Breast epithelium (tissue), 3 donors: ENCODE measurements at regions not wholly inside any gene's neighbourhood (a gene's known extent, or its start where the extent isn't known, plus 50 kb on each side); places are given as distances from the start of the nearest gene placed in this dataset.

ENCODE experiments used
- POLR2A ChIP-seq: fragments of 450-650 bp; IDR thresholded peaks from one replicate; pipeline ENCODE4 v1.6.1; 2016; ENCODE audit warnings: antibody characterized with exemption, mild to moderate bottlenecking, moderate library complexity
- TF ChIP-seq, protein P1 (sequence below), 3 donors: fragments of 450-650 bp; IDR thresholded peaks; one replicate each; pipeline ENCODE4 v1.5.1; 2016 to 2017; ENCODE audit warnings: antibody characterized with exemption in 3 of 3, mild to moderate bottlenecking in 3 of 3, moderate library complexity in 3 of 3

DNA sequence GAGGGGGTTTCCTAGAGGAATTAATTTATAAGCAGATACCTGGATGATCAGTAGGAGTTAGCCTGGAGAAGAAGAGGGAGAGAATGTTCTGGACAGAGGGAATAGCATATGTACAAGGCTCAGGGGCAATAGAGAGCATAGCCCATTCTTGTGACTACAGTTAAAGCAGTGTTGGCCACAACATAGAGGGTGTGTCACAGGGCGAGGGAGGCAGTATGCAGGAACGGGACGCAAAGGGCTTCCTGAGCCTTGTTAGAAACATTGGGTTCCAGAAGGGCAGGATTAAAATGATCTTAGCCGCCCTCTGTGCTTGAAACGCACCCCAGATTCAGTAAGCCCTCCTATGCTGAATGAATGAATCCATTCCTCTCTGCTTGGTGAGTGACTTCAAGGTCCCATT is 142.2 kb upstream of the PWP1 start:
- TF ChIP-seq, protein P1, sequence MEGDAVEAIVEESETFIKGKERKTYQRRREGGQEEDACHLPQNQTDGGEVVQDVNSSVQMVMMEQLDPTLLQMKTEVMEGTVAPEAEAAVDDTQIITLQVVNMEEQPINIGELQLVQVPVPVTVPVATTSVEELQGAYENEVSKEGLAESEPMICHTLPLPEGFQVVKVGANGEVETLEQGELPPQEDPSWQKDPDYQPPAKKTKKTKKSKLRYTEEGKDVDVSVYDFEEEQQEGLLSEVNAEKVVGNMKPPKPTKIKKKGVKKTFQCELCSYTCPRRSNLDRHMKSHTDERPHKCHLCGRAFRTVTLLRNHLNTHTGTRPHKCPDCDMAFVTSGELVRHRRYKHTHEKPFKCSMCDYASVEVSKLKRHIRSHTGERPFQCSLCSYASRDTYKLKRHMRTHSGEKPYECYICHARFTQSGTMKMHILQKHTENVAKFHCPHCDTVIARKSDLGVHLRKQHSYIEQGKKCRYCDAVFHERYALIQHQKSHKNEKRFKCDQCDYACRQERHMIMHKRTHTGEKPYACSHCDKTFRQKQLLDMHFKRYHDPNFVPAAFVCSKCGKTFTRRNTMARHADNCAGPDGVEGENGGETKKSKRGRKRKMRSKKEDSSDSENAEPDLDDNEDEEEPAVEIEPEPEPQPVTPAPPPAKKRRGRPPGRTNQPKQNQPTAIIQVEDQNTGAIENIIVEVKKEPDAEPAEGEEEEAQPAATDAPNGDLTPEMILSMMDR (IDR thresholded peaks at IDR 0.05) = no peak
- TF ChIP-seq POLR2A = no peak
